MCF 10A (cell line): ENCODE measurements at regions not wholly inside any gene's neighbourhood (a gene's known extent, or its start where the extent isn't known, plus 50 kb on each side); places are given as distances from the start of the nearest gene placed in this dataset.
"Not testable (repeated sequence)": the region's sequence is repeated elsewhere in the genome, so short reads cannot be mapped to it uniquely, and the experiment has no call there.

Experiments
- BruUV-seq: library from RNA; stranded (reverse); fragments of 400-500 nt; replicated peaks from 2 replicates; lab custom pipeline; 2021; lab: Mats Ljungman, UMichigan
- CTCF ChIA-PET: fragments of 300-600 bp; sonication (Branson Sonifier 250); formaldehyde crosslinking; extraction: SDS; loops from one replicate; lab custom pipeline; 2021; ENCODE audit warnings: antibody characterized with exemption, inconsistent platforms; lab: Yijun Ruan, JAX
- POLR2A ChIA-PET: fragments of 300-600, 350-650 bp; sonication (Branson Sonifier 250); formaldehyde crosslinking; extraction: SDS; loops from one replicate; lab custom pipeline; 2020; ENCODE audit warnings: antibody characterized with exemption, inconsistent platforms; lab: Yijun Ruan, JAX
- DNase-seq: peaks from one replicate; pipeline ENCODE4 v3.0.0-alpha.2; 2018; ENCODE audit not compliant: unreplicated experiment
- H3K27ac Mint-ChIP-seq: one replicate; pipeline ENCODE4 v1.8.0; 2022; ENCODE audit warnings: mild to moderate bottlenecking, low read depth, mixed read lengths; ENCODE audit not compliant: unreplicated experiment
- H3K27me3 Mint-ChIP-seq: one replicate; pipeline ENCODE4 v1.8.0; 2022; ENCODE audit warnings: mixed read lengths; ENCODE audit not compliant: insufficient read depth, unreplicated experiment
- H3K36me3 Mint-ChIP-seq: one replicate; pipeline ENCODE4 v1.8.0; 2022; ENCODE audit warnings: mild to moderate bottlenecking, moderate library complexity, mixed read lengths; ENCODE audit not compliant: insufficient read depth, unreplicated experiment
- H3K4me1 Mint-ChIP-seq: one replicate; pipeline ENCODE4 v1.8.0; 2022; ENCODE audit warnings: mixed read lengths; ENCODE audit not compliant: insufficient read depth, unreplicated experiment
- H3K4me3 Mint-ChIP-seq: one replicate; pipeline ENCODE4 v1.8.0; 2022; ENCODE audit warnings: mild to moderate bottlenecking, moderate library complexity, mixed read lengths; ENCODE audit not compliant: unreplicated experiment
- H3K9me3 Mint-ChIP-seq: one replicate; pipeline ENCODE4 v1.8.0; 2022; ENCODE audit warnings: mixed read lengths; ENCODE audit not compliant: unreplicated experiment
- CTCF ChIP-seq: fragments of 200-600 bp; IDR thresholded peaks from one replicate; pipeline ENCODE4 v1.8.0; 2022; ENCODE audit warnings: antibody characterized with exemption, mild to moderate bottlenecking; ENCODE audit not compliant: unreplicated experiment
- intact Hi-C: fragments of 100-400 bp; cut with micrococcal nuclease; formaldehyde crosslinking; loops from 2 replicates; pipeline ENCODE4 v1.14.1; 2022

GRCh38 chr14:97137705-97138104 lies 340.5 kb downstream of the VRK1 start:
- peaks cover 20% of the 10 kb centered on the region for H3K9me3 Mint-ChIP-seq
- no peak overlapping the region for H3K27ac Mint-ChIP-seq
- TF ChIP-seq CTCF = no peak
- ChIA-PET POLR2A (interaction anchor here (1.2 kb wide), 1 partner anchor 16 kb away, joined by 3 read pairs; no protein-coding TSS in a partner anchor), CTCF (no interaction called here)
- no peak overlapping the region for H3K4me3 Mint-ChIP-seq
- no peak for DNase-seq
- H3K36me3 Mint-ChIP-seq = peaks cover 5% of the 10 kb centered on the region
- intact Hi-C loops = no loop called here
- no peaks in the 10 kb centered on the region for H3K4me1 Mint-ChIP-seq
- H3K27me3 Mint-ChIP-seq = peaks cover 10% of the 10 kb centered on the region
- BruUV-seq = no TSS peak

DNA sequence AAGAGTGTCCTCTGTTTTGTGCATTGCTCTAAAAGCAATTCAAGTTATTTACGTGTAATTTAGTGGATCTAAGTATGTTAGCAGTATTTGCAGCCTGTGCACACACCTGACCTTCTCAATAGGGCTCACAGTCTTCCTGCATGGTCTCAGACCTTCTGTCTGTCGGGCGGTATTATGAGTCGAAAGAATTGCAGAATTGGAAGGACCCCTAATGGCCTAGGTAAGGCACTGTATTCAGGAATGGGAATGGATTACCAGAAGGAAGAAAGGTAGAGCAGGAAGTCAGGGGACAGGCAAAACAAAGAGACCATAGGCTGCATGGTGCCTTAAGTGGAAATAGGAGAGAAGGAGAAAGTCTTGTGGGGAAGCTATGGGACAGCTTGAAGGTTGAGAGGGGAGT lies 341.6 kb downstream of the VRK1 start:
- DNase-seq = peak; percentile 4
- no TSS peak for BruUV-seq
- ChIA-PET POLR2A (interaction anchor here (1.1 to 1.2 kb wide), 2 partner anchors 15 to 25 kb away, joined by 3 read pairs; no protein-coding TSS in a partner anchor), CTCF (interaction anchor here (0.6 kb wide), 1 partner anchor 636 kb away, joined by 3 read pairs; the partner anchor contains the start of gene PAPOLA)
- TF ChIP-seq CTCF = no peak
- no peak overlapping the region for H3K4me3 Mint-ChIP-seq
- intact Hi-C loops = no loop called here
- H3K36me3 Mint-ChIP-seq = peaks cover 5% of the 10 kb centered on the region
- H3K27me3 Mint-ChIP-seq = peaks cover 10% of the 10 kb centered on the region
- H3K27ac Mint-ChIP-seq = no peak overlapping the region
- no peaks in the 10 kb centered on the region for H3K4me1 Mint-ChIP-seq
- peaks cover 20% of the 10 kb centered on the region for H3K9me3 Mint-ChIP-seq

- no peak overlapping the region for H3K27ac Mint-ChIP-seq
- no peak for TF ChIP-seq CTCF
- ChIA-PET CTCF (no interaction called here), POLR2A (no interaction called here)
- H3K36me3 Mint-ChIP-seq = no peaks in the 10 kb centered on the region
- no TSS peak for BruUV-seq
- no peak overlapping the region for H3K4me3 Mint-ChIP-seq
- H3K9me3 Mint-ChIP-seq = no peaks in the 10 kb centered on the region
- H3K27me3 Mint-ChIP-seq = peaks cover 22% of the 10 kb centered on the region
- DNase-seq = no peak
- intact Hi-C loops = no loop called here
- H3K4me1 Mint-ChIP-seq = no peaks in the 10 kb centered on the region
Observed at GRCh38 chr14:97143011-97143410, 345.8 kb downstream of the VRK1 start.

- H3K4me3 Mint-ChIP-seq = no peak overlapping the region
- POLR2A ChIA-PET = no interaction called here
- no peak for TF ChIP-seq CTCF
- no TSS peak for BruUV-seq
- no peaks in the 10 kb centered on the region for H3K4me1 Mint-ChIP-seq
- CTCF ChIA-PET = no interaction called here
- H3K27ac Mint-ChIP-seq = no peak overlapping the region
- DNase-seq = no peak
- peaks cover 22% of the 10 kb centered on the region for H3K27me3 Mint-ChIP-seq
- no peaks in the 10 kb centered on the region for H3K36me3 Mint-ChIP-seq
- intact Hi-C loops = no loop called here
- no peaks in the 10 kb centered on the region for H3K9me3 Mint-ChIP-seq
Observed at GRCh38 chr14:97143456-97143855, 346.3 kb downstream of the VRK1 start.

GRCh38 chr14:97148021-97148420 lies 350.8 kb downstream of the VRK1 start:
- H3K27me3 Mint-ChIP-seq = peaks cover 12% of the 10 kb centered on the region
- H3K4me1 Mint-ChIP-seq, POLR2A ChIA-PET, DNase-seq, H3K36me3 Mint-ChIP-seq, intact Hi-C loops, H3K4me3 Mint-ChIP-seq, H3K27ac Mint-ChIP-seq, BruUV-seq, H3K9me3 Mint-ChIP-seq: not testable (repeated sequence)
- CTCF ChIA-PET = interaction anchor here (0.7 kb wide), 1 partner anchor 364 kb away, joined by 3 read pairs; no protein-coding TSS in a partner anchor
